Fibroblast of lung (primary cell): ENCODE measurements at regions not wholly inside any gene's neighbourhood (a gene's known extent, or its start where the extent isn't known, plus 50 kb on each side); places are given as distances from the start of the nearest gene placed in this dataset.

Source experiments
- DNase-seq, 2 donors: peaks; one replicate each; pipeline versions ENCODE4 v3.0.0 to v3.0.0-alpha.2; 2010; ENCODE audit warnings: low read depth in 2 of 2
- H2AFZ ChIP-seq: 2 replicates; pipeline ENCODE4 v1.5.1; 2012; ENCODE audit warnings: low read length, control low read depth, inconsistent platforms
- H3K27ac ChIP-seq: 2 replicates; pipeline ENCODE4 v1.5.1; 2011; ENCODE audit warnings: low read length, control low read depth; ENCODE audit not compliant: insufficient read depth
- H3K27me3 ChIP-seq: 2 replicates; pipeline ENCODE4 v1.5.1; 2011; ENCODE audit warnings: mild to moderate bottlenecking, low read length; ENCODE audit not compliant: control insufficient read depth, insufficient read depth
- H3K36me3 ChIP-seq: 2 replicates; pipeline ENCODE4 v1.5.1; 2011; ENCODE audit warnings: low read length; ENCODE audit not compliant: control insufficient read depth, insufficient read depth
- H3K4me1 ChIP-seq: 2 replicates; pipeline ENCODE4 v1.5.1; 2011; ENCODE audit warnings: low read length; ENCODE audit not compliant: control insufficient read depth, insufficient read depth; ENCODE audit errors: extremely low read depth
- H3K4me2 ChIP-seq: 2 replicates; pipeline ENCODE4 v1.5.1; 2011; ENCODE audit warnings: low read length, control low read depth; ENCODE audit not compliant: insufficient read depth; ENCODE audit errors: extremely low read depth
- H3K4me3 ChIP-seq, 4 experiments: fragments of 200-600 bp in 1 of 4; sonication (generic) in 1 of 4; replicated peaks in 1 of 4; 2 replicates each; pipeline ENCODE4 v1.5.1; 2011 to 2016; ENCODE audit warnings: low read length in 4 of 4, low read depth in 3 of 4, mild to moderate bottlenecking in 3 of 4, control low read depth in 2 of 4, inconsistent platforms in 1 of 4, mixed read lengths in 1 of 4; ENCODE audit not compliant: insufficient read depth in 1 of 4; ENCODE audit errors: control extremely low read depth in 1 of 4
- H3K79me2 ChIP-seq: 2 replicates; pipeline ENCODE4 v1.5.1; 2012; ENCODE audit warnings: mild to moderate bottlenecking, low read length, inconsistent platforms; ENCODE audit not compliant: control insufficient read depth, insufficient read depth
- H3K9ac ChIP-seq: 2 replicates; pipeline ENCODE4 v1.5.1; 2011; ENCODE audit warnings: mild to moderate bottlenecking, low read length, control low read depth; ENCODE audit not compliant: insufficient read depth
- H3K9me3 ChIP-seq: 2 replicates; pipeline ENCODE4 v1.5.1; 2012; ENCODE audit warnings: low read depth, low read length; ENCODE audit not compliant: control insufficient read depth, insufficient read depth
- H4K20me1 ChIP-seq: 2 replicates; pipeline ENCODE4 v1.5.1; 2011; ENCODE audit warnings: low read length; ENCODE audit not compliant: control insufficient read depth, insufficient read depth; ENCODE audit errors: extremely low read depth
- EZH2 ChIP-seq: IDR thresholded peaks from 2 replicates; pipeline ENCODE4 v1.5.1; 2012; ENCODE audit warnings: low read length, control low read depth, mild to moderate bottlenecking; ENCODE audit errors: missing control alignments
- TF ChIP-seq, protein P1 (sequence below), 2 donors: IDR thresholded peaks in 1 of 2; conservative IDR thresholded peaks in 1 of 2; 1 replicate in 1 of 2; 2 replicates in 1 of 2; pipeline ENCODE4 v1.5.1; 2011 to 2012; ENCODE audit warnings: low read length in 2 of 2, control low read depth in 1 of 2, inconsistent platforms in 1 of 2, low read depth in 1 of 2, mild to moderate bottlenecking in 1 of 2

DNA sequence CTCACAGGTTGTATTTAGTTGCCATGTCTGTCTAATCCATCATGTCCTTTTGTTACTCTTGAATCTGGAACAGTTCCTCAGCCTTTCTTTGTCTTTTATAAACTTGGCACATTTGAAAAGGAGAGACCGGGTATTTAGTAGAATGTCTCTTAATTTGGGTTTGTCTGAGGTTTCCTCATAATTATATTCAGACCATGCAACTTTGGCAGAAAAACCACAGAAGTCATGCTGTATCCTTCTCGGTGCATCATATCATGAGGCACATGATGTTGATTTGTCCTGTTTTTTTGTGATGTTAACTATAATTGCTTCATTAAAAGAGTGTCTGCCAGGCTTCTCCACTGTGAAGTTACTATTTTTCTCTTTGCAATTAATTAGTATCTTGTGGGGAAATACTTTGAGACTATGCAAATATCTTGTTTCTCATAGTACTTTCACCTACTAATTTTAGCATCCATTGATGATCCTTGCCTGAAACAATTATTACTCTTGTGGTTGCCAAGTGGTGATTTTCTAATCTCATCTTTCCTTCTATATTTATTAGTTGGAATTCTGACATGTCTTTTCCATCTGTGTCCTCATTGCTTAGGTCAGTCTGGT is 837.3 kb downstream of the DHX35 start:
- DNase-seq, result peak in 1 of 2 donors; percentile 49
- H3K79me2 ChIP-seq, result no peaks in the 10 kb centered on the region
- no peaks in the 10 kb centered on the region for H3K36me3 ChIP-seq
- H3K4me3 ChIP-seq, result no peak overlapping the region
- no peak overlapping the region for H3K4me2 ChIP-seq
- no peak overlapping the region for H3K27ac ChIP-seq
- no peaks in the 10 kb centered on the region for H4K20me1 ChIP-seq
- no peaks in the 10 kb centered on the region for H3K9me3 ChIP-seq
- no peak for TF ChIP-seq EZH2
- TF ChIP-seq, protein P1, sequence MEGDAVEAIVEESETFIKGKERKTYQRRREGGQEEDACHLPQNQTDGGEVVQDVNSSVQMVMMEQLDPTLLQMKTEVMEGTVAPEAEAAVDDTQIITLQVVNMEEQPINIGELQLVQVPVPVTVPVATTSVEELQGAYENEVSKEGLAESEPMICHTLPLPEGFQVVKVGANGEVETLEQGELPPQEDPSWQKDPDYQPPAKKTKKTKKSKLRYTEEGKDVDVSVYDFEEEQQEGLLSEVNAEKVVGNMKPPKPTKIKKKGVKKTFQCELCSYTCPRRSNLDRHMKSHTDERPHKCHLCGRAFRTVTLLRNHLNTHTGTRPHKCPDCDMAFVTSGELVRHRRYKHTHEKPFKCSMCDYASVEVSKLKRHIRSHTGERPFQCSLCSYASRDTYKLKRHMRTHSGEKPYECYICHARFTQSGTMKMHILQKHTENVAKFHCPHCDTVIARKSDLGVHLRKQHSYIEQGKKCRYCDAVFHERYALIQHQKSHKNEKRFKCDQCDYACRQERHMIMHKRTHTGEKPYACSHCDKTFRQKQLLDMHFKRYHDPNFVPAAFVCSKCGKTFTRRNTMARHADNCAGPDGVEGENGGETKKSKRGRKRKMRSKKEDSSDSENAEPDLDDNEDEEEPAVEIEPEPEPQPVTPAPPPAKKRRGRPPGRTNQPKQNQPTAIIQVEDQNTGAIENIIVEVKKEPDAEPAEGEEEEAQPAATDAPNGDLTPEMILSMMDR (conservative IDR thresholded peaks at IDR 0.05 in 1 of 2, IDR thresholded peaks at IDR 0.05 in 1 of 2; ENCODE audit: low read depth in 1 of 2, low read length in 2 of 2), result no peak
- no peak overlapping the region for H2AFZ ChIP-seq
- H3K4me1 ChIP-seq, result no peaks in the 10 kb centered on the region
- no peak overlapping the region for H3K9ac ChIP-seq
- no peaks in the 10 kb centered on the region for H3K27me3 ChIP-seq

DNA sequence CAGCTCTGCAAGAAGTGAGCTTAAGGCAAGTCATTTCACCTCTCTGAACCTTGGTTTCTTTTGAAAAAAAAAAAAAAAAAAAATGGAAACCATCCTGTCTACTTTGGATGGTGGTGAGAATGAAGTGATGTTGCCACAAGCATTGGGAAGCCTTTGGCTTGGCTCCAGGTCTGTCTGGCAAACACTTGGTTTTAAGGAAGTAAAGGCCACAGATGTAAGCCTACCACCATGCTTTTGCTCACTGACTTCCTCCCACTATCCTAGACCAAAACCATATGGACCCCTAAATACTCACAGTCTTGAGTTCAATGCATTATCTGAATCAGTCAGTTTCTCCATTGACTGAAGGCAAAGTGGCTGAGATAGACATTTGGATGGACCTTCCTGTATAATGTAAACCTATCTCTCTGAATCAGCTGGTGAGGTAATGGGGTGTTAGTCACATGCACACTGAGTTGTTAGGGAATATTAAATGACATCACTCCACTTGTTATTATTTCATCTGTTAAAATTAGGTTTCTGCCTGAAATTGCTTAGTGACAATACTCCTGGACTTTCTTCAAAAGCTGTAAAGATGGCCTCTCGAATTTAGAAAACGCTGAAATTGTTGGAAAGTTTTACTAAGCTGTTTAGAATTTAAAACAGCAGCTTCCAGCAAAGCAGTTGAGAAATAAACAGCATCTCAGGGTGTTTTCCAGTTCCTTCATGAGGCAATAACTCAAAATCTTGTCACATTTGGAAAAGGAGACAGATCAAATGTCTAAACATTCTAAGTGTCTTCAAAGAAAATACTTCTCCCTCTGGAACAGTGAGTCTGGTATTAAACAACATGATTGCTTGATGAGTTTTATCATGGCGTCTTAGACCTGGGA is 833.5 kb downstream of the DHX35 start:
- H3K4me2 ChIP-seq, result no peak overlapping the region
- H3K79me2 ChIP-seq, result no peaks in the 10 kb centered on the region
- TF ChIP-seq, protein P1 (conservative IDR thresholded peaks at IDR 0.05 in 1 of 2, IDR thresholded peaks at IDR 0.05 in 1 of 2; ENCODE audit: low read depth in 1 of 2, low read length in 2 of 2), result no peak
- TF ChIP-seq EZH2, result no peak
- H3K9ac ChIP-seq, result no peak overlapping the region
- no peak overlapping the region for H3K27ac ChIP-seq
- H3K4me1 ChIP-seq, result no peaks in the 10 kb centered on the region
- no peaks in the 10 kb centered on the region for H3K9me3 ChIP-seq
- DNase-seq, result peak; percentile 51 to 63
- no peak overlapping the region for H3K4me3 ChIP-seq
- no peak overlapping the region for H2AFZ ChIP-seq
- H4K20me1 ChIP-seq, result peaks cover 1% of the 10 kb centered on the region
- H3K27me3 ChIP-seq, result no peaks in the 10 kb centered on the region
- H3K36me3 ChIP-seq, result no peaks in the 10 kb centered on the region

DNA sequence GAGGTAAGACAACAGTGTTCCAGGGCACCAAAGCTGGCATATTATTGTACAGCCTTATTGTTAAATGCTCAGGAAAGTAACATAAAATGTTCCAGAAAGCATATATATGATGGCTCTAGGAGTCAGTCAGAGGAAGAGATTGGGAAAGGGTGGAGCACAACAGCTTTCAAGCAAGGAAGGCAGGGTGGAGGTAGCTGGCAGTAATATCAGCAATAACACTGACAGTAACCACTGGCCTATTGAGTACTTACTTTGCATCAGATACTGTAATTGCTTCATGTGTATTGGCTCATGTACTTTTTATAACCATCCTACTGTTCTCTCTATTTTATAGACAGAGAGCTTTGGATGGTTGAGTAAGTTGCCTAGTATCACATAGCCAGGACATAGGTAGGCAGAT is 830.2 kb downstream of the DHX35 start:
- no peaks in the 10 kb centered on the region for H3K79me2 ChIP-seq
- H3K4me1 ChIP-seq, result no peaks in the 10 kb centered on the region
- no peak overlapping the region for H3K27ac ChIP-seq
- no peak overlapping the region for H3K4me2 ChIP-seq
- no peaks in the 10 kb centered on the region for H3K9me3 ChIP-seq
- DNase-seq, result no peak
- H3K4me3 ChIP-seq, result no peak overlapping the region
- no peaks in the 10 kb centered on the region for H3K27me3 ChIP-seq
- no peak for TF ChIP-seq EZH2
- TF ChIP-seq, protein P1 (conservative IDR thresholded peaks at IDR 0.05 in 1 of 2, IDR thresholded peaks at IDR 0.05 in 1 of 2; ENCODE audit: low read depth in 1 of 2, low read length in 2 of 2), result no peak
- H2AFZ ChIP-seq, result no peak overlapping the region
- H4K20me1 ChIP-seq, result peaks cover 1% of the 10 kb centered on the region
- no peak overlapping the region for H3K9ac ChIP-seq
- no peaks in the 10 kb centered on the region for H3K36me3 ChIP-seq
